Endodermal cell (in vitro differentiated cells): ENCODE measurements at regions not wholly inside any gene's neighbourhood (a gene's known extent, or its start where the extent isn't known, plus 50 kb on each side); places are given as distances from the start of the nearest gene placed in this dataset.
"Not testable (repeated sequence)": the region's sequence is repeated elsewhere in the genome, so short reads cannot be mapped to it uniquely, and the experiment has no call there.

Source experiments
- DNase-seq: peaks from one replicate; pipeline ENCODE4 v3.0.0-alpha.2; 2017
- H3K27ac ChIP-seq: 2 replicates; pipeline ENCODE4 v1.5.1; 2013; ENCODE audit warnings: mild to moderate bottlenecking, low read depth, low read length, moderate library complexity
- H3K27me3 ChIP-seq: 2 replicates; pipeline ENCODE4 v1.6.1; 2013; ENCODE audit warnings: mild to moderate bottlenecking, low read length, moderate library complexity; ENCODE audit not compliant: insufficient read depth, control insufficient read depth, poor library complexity, severe bottlenecking
- H3K36me3 ChIP-seq: 2 replicates; pipeline ENCODE4 v1.7.0; 2013; ENCODE audit warnings: mild to moderate bottlenecking, low read length, moderate library complexity; ENCODE audit not compliant: control insufficient read depth, insufficient read depth
- H3K4me1 ChIP-seq: one replicate; pipeline ENCODE4 v1.7.0; 2013; ENCODE audit warnings: low read length; ENCODE audit not compliant: control insufficient read depth, insufficient read depth
- H3K4me3 ChIP-seq: 2 replicates; pipeline ENCODE4 v1.5.1; 2013; ENCODE audit warnings: mild to moderate bottlenecking, low read length, moderate library complexity
- H3K9ac ChIP-seq: 2 replicates; pipeline ENCODE4 v1.6.1; 2013; ENCODE audit warnings: mild to moderate bottlenecking, low read length, moderate library complexity; ENCODE audit not compliant: poor library complexity, severe bottlenecking; ENCODE audit errors: extremely low read depth
- H3K9me3 ChIP-seq: 2 replicates; pipeline ENCODE4 v1.6.1; 2013; ENCODE audit warnings: mild to moderate bottlenecking, low read length, moderate library complexity; ENCODE audit not compliant: control insufficient read depth
- H3K27ac Mint-ChIP-seq: 2 replicates; pipeline ENCODE4 v1.8.0; 2020; ENCODE audit warnings: mixed read lengths
- H3K27me3 Mint-ChIP-seq: 2 replicates; pipeline ENCODE4 v1.8.0; 2021; ENCODE audit warnings: mild to moderate bottlenecking, mixed read lengths; ENCODE audit not compliant: insufficient read depth
- H3K36me3 Mint-ChIP-seq: 2 replicates; pipeline ENCODE4 v1.8.0; 2020; ENCODE audit warnings: low read depth, mixed read lengths
- H3K4me1 Mint-ChIP-seq: 2 replicates; pipeline ENCODE4 v1.8.0; 2020; ENCODE audit warnings: mixed read lengths
- H3K4me3 Mint-ChIP-seq: 2 replicates; pipeline ENCODE4 v1.8.0; 2020; ENCODE audit warnings: mild to moderate bottlenecking, moderate library complexity, mixed read lengths
- H3K9me3 Mint-ChIP-seq: 2 replicates; pipeline ENCODE4 v1.8.0; 2020; ENCODE audit warnings: mild to moderate bottlenecking, mixed read lengths
- CTCF ChIP-seq: fragments of 200-600 bp; sonication (generic); conservative IDR thresholded peaks from 2 replicates; pipeline ENCODE4 v1.5.0; 2021; ENCODE audit warnings: antibody characterized with exemption, mild to moderate bottlenecking
- WGBS, 2 experiments: methylation state at CpG; one replicate each; pipeline versions ENCODE4 v1.1.5 to v1.1.7; 2013; ENCODE audit warnings: missing lambda C conversion rate in 2 of 2, mixed read lengths in 1 of 2; ENCODE audit not compliant: insufficient coverage in 1 of 2, insufficient read length in 1 of 2; 5-methylcytosine and 5-hydroxymethylcytosine counted together

- Histone ChIP-seq H3K27me3 (no peaks in the 10 kb centered on the region), H3K9me3 (peaks cover 62% of the 10 kb centered on the region), H3K4me1 (no peaks in the 10 kb centered on the region), H3K4me3 (no peak overlapping the region), H3K36me3 (no peaks in the 10 kb centered on the region), H3K27ac (no peak overlapping the region), H3K9ac (no peak overlapping the region)
- no peak overlapping the region for H3K4me3 Mint-ChIP-seq
- peaks cover 48% of the 10 kb centered on the region for H3K27me3 Mint-ChIP-seq
- no peaks in the 10 kb centered on the region for H3K36me3 Mint-ChIP-seq
- no peak for DNase-seq
- H3K9me3 Mint-ChIP-seq, result no peaks in the 10 kb centered on the region
- 82% methylated on average over 1 of the region's 1 CpG; no CpG with 5 or more reads in 1 of the 2 experiments for WGBS, 2 experiments
- H3K27ac Mint-ChIP-seq, result no peak overlapping the region
- TF ChIP-seq CTCF, result no peak
- H3K4me1 Mint-ChIP-seq, result no peaks in the 10 kb centered on the region
These were observed 950.6 kb downstream of the TRIB2 start for GRCh38 chr2:13667415-13667757.

- Histone ChIP-seq H3K36me3 (no peaks in the 10 kb centered on the region), H3K4me3 (no peak overlapping the region), H3K27ac (no peak overlapping the region), H3K4me1 (no peaks in the 10 kb centered on the region), H3K27me3 (no peaks in the 10 kb centered on the region), H3K9ac (no peak overlapping the region), H3K9me3 (peaks cover 58% of the 10 kb centered on the region)
- Mint-ChIP-seq H3K27me3 (peaks cover 66% of the 10 kb centered on the region), H3K36me3 (no peaks in the 10 kb centered on the region), H3K9me3 (no peaks in the 10 kb centered on the region), H3K4me1 (no peaks in the 10 kb centered on the region), H3K27ac (no peak overlapping the region), H3K4me3 (no peak overlapping the region)
- TF ChIP-seq CTCF, result no peak
- DNase-seq, result no peak
- 43 to 67% methylated on average over 1 to 3 of the region's 3 CpGs for WGBS, 2 experiments
These were observed 952.9 kb downstream of the TRIB2 start for GRCh38 chr2:13669607-13670006.

- peaks cover 85% of the 10 kb centered on the region for H3K27me3 Mint-ChIP-seq
- not testable (repeated sequence) for H3K27ac ChIP-seq, H3K4me3 ChIP-seq, H3K36me3 Mint-ChIP-seq, H3K27ac Mint-ChIP-seq, H3K9me3 Mint-ChIP-seq, H3K9ac ChIP-seq, H3K4me3 Mint-ChIP-seq, DNase-seq, H3K4me1 ChIP-seq, H3K27me3 ChIP-seq, H3K4me1 Mint-ChIP-seq, H3K36me3 ChIP-seq
- peaks cover 58% of the 10 kb centered on the region for H3K9me3 ChIP-seq
These were observed 957.1 kb downstream of the TRIB2 start for GRCh38 chr2:13673821-13674220.

GRCh38 chr2:13676269-13676668 lies 956.2 kb upstream of the LRATD1 start:
- H3K4me3 ChIP-seq, result no peak overlapping the region
- peaks cover 37% of the 10 kb centered on the region for H3K9me3 ChIP-seq
- no peaks in the 10 kb centered on the region for H3K4me1 ChIP-seq
- no peaks in the 10 kb centered on the region for H3K27me3 ChIP-seq
- Mint-ChIP-seq H3K27ac (no peak overlapping the region), H3K4me3 (no peak overlapping the region), H3K27me3 (peaks cover 90% of the 10 kb centered on the region), H3K36me3 (no peaks in the 10 kb centered on the region), H3K4me1 (no peaks in the 10 kb centered on the region), H3K9me3 (no peaks in the 10 kb centered on the region)
- no peak overlapping the region for H3K9ac ChIP-seq
- no peak overlapping the region for H3K27ac ChIP-seq
- no peak for TF ChIP-seq CTCF
- 67% methylated on average over 1 to 2 of the region's 2 CpGs for WGBS, 2 experiments
- DNase-seq, result no peak
- no peaks in the 10 kb centered on the region for H3K36me3 ChIP-seq
